Endothelial cell of umbilical vein (primary cell): ENCODE measurements at regions not wholly inside any gene's neighbourhood (a gene's known extent, or its start where the extent isn't known, plus 50 kb on each side); places are given as distances from the start of the nearest gene placed in this dataset.
"Not testable (repeated sequence)": the region's sequence is repeated elsewhere in the genome, so short reads cannot be mapped to it uniquely, and the experiment has no call there.

Experiments
- BruUV-seq: library from RNA; stranded (reverse); fragments of 400-500 nt; replicated peaks from 2 replicates; lab custom pipeline; 2021; lab: Mats Ljungman, UMichigan
- CTCF ChIA-PET: fragments of 300-600, 350-600 bp; sonication (Branson Sonifier 250); formaldehyde crosslinking; loops from one replicate; lab custom pipeline; 2021; ENCODE audit warnings: antibody characterized with exemption, inconsistent platforms; lab: Charles Lee
- POLR2A ChIA-PET: fragments of 300-600, 350-600 bp; sonication (Branson Sonifier 250); formaldehyde crosslinking; loops from one replicate; lab custom pipeline; 2021; ENCODE audit warnings: antibody characterized with exemption, inconsistent platforms; lab: Charles Lee
- DNase-seq: peaks from one replicate; pipeline ENCODE4 v3.0.0-alpha.2; 2011; ENCODE audit warnings: low read depth, low spot score
- FAIRE-seq: peaks from 2 replicates; lab custom pipeline; 2011; peaks lifted over from hg19 to GRCh38; lab: Jason Lieb, UNC
- H2AFZ ChIP-seq: 2 replicates; pipeline ENCODE4 v1.6.0; 2012; ENCODE audit warnings: low read depth, low read length, control low read depth, inconsistent platforms
- H3K27ac ChIP-seq: 2 replicates; pipeline ENCODE4 v1.5.1; 2011; ENCODE audit warnings: low read depth, mild to moderate bottlenecking, control low read depth, low read length, moderate library complexity; ENCODE audit not compliant: insufficient read depth
- H3K27me3 ChIP-seq, 2 experiments: 2 replicates each; pipeline versions ENCODE4 v1.6.0 to v1.6.1; 2011; ENCODE audit warnings: low read length in 2 of 2, mixed read lengths in 1 of 2; ENCODE audit not compliant: control insufficient read depth in 2 of 2, insufficient read depth in 2 of 2
- H3K36me3 ChIP-seq, 2 experiments: 2 replicates in 1 of 2; 3 replicates in 1 of 2; pipeline ENCODE4 v1.5.1; 2011; ENCODE audit warnings: low read length in 2 of 2, mild to moderate bottlenecking in 1 of 2, moderate library complexity in 1 of 2; ENCODE audit not compliant: control insufficient read depth in 2 of 2, insufficient read depth in 2 of 2; ENCODE audit errors: extremely low read depth in 1 of 2
- H3K4me1 ChIP-seq: 3 replicates; pipeline ENCODE4 v1.5.1; 2011; ENCODE audit warnings: mild to moderate bottlenecking, low read length; ENCODE audit not compliant: control insufficient read depth, insufficient read depth; ENCODE audit errors: extremely low read depth
- H3K4me2 ChIP-seq: 2 replicates; pipeline ENCODE4 v1.6.1; 2011; ENCODE audit warnings: low read length, control low read depth, mixed read lengths; ENCODE audit not compliant: insufficient read depth
- H3K4me3 ChIP-seq, 3 experiments: fragments of 200-600 bp in 1 of 3; sonication (generic), shearing (Covaris generic) in 1 of 3; replicated peaks in 1 of 3; 2 replicates each; pipeline ENCODE4 v1.5.1; 2011 to 2016; ENCODE audit warnings: control low read depth in 3 of 3, low read length in 3 of 3, mild to moderate bottlenecking in 2 of 3, inconsistent platforms in 1 of 3, low read depth in 1 of 3, moderate library complexity in 1 of 3; ENCODE audit not compliant: insufficient read depth in 1 of 3
- H3K79me2 ChIP-seq: 2 replicates; pipeline ENCODE4 v1.6.0; 2012; ENCODE audit warnings: low read length, inconsistent platforms; ENCODE audit not compliant: control insufficient read depth, insufficient read depth
- H3K9ac ChIP-seq: replicated peaks from 2 replicates; pipeline ENCODE3; 2011; ENCODE audit warnings: low read length, control low read depth; ENCODE audit not compliant: insufficient read depth; ENCODE audit errors: extremely low read depth
- H3K9me1 ChIP-seq: replicated peaks from 3 replicates; pipeline ENCODE4 v1.6.0; 2011; ENCODE audit warnings: mild to moderate bottlenecking, low read length; ENCODE audit not compliant: control insufficient read depth, insufficient read depth; ENCODE audit errors: extremely low read depth
- H3K9me3 ChIP-seq: replicated peaks from 2 replicates; pipeline ENCODE4 v1.5.1; 2012; ENCODE audit warnings: low read length, inconsistent platforms; ENCODE audit not compliant: control insufficient read depth, insufficient read depth
- H4K20me1 ChIP-seq: replicated peaks from 2 replicates; pipeline ENCODE3; 2011; ENCODE audit warnings: mild to moderate bottlenecking, low read length; ENCODE audit not compliant: control insufficient read depth, insufficient read depth; ENCODE audit errors: extremely low read depth
- CTCF ChIP-seq, 2 donors: IDR thresholded peaks; 1 replicate in 1 of 2; 2 replicates in 1 of 2; pipeline ENCODE4 v1.5.1; 2011; ENCODE audit warnings: low read length in 2 of 2, mild to moderate bottlenecking in 2 of 2, moderate library complexity in 2 of 2, control low read depth in 1 of 2, inconsistent platforms in 1 of 2, low read depth in 1 of 2; ENCODE audit not compliant: insufficient read depth in 1 of 2; ENCODE audit errors: extremely low read depth in 1 of 2
- EZH2 ChIP-seq: IDR thresholded peaks from 2 replicates; pipeline ENCODE4 v1.6.1; 2012; ENCODE audit warnings: borderline replicate concordance, low read depth, mild to moderate bottlenecking, moderate library complexity, low read length, inconsistent platforms; ENCODE audit not compliant: severe bottlenecking
- GATA2 ChIP-seq: IDR thresholded peaks from 2 replicates; pipeline ENCODE4 v1.7.0; 2011; ENCODE audit warnings: low read depth, mild to moderate bottlenecking, moderate library complexity, mixed read lengths, low read length; ENCODE audit not compliant: insufficient read length, insufficient read depth
- MAX ChIP-seq: IDR thresholded peaks from 2 replicates; pipeline ENCODE4 v1.6.1; 2011; ENCODE audit not compliant: insufficient read depth, insufficient read length
- POLR2A ChIP-seq: IDR thresholded peaks from 2 replicates; pipeline ENCODE4 v1.6.1; 2012; ENCODE audit warnings: low read depth, mild to moderate bottlenecking, control low read depth, low read length
- POLR2AphosphoS5 ChIP-seq: IDR thresholded peaks from 2 replicates; pipeline ENCODE4 v1.6.1; 2012; ENCODE audit warnings: low read depth, mild to moderate bottlenecking, control low read depth, low read length, moderate library complexity; ENCODE audit not compliant: insufficient read depth
- dilution Hi-C: fragments of 300-500 bp; cut with MboI; formaldehyde crosslinking; loops from one replicate; pipeline ENCODE4 v1.15.0; 2019; ENCODE audit warnings: low sequenced_read_pairs; ENCODE audit not compliant: extremely low pct_ligation_motif_present
- intact Hi-C: fragments of 100-400 bp; cut with micrococcal nuclease; formaldehyde crosslinking; loops from one replicate; pipeline ENCODE4 v1.10.0; 2022

- Histone ChIP-seq H3K36me3 (no peaks in the 10 kb centered on the region), H3K27ac (no peak overlapping the region), H3K9ac (no peak overlapping the region), H3K9me3 (no peaks in the 10 kb centered on the region), H3K9me1 (no peaks in the 10 kb centered on the region), H3K4me3 (no peak overlapping the region), H4K20me1 (no peaks in the 10 kb centered on the region), H3K79me2 (no peaks in the 10 kb centered on the region), H2AFZ (no peak overlapping the region), H3K4me1 (peaks cover 54% of the 10 kb centered on the region), H3K27me3 (no peaks in the 10 kb centered on the region), H3K4me2 (no peak overlapping the region)
- intact Hi-C loops (no loop called here), dilution Hi-C loops (no loop called here)
- no peak for TF ChIP-seq POLR2AphosphoS5
- no peak for TF ChIP-seq MAX
- no peak for TF ChIP-seq EZH2
- TF ChIP-seq POLR2A = no peak
- no peak for TF ChIP-seq GATA2
- TF ChIP-seq CTCF (IDR thresholded peaks at IDR 0.05; ENCODE audit: extremely low read depth in 1 of 2, insufficient read depth in 1 of 2, low read depth in 1 of 2, low read length in 2 of 2) = no peak
- BruUV-seq = no TSS peak
- ChIA-PET CTCF (interaction anchor here (1.3 to 1.5 kb wide), 2 partner anchors 61 to 310 kb away, joined by 3 read pairs; no protein-coding TSS in a partner anchor), POLR2A (no interaction called here)
- FAIRE-seq = no peak
- DNase-seq = no peak
Observed at GRCh38 chr6:30816791-30817739, 67.3 kb upstream of the DDR1 start.

GRCh38 chr6:30816296-30816695 is 68.0 kb upstream of the DDR1 start:
- H3K9me3 ChIP-seq, POLR2A ChIA-PET, H2AFZ ChIP-seq, DNase-seq, H3K79me2 ChIP-seq, H3K9me1 ChIP-seq, BruUV-seq, FAIRE-seq, H3K4me2 ChIP-seq, H3K27ac ChIP-seq, H3K4me3 ChIP-seq, H3K9ac ChIP-seq, H3K36me3 ChIP-seq, H3K27me3 ChIP-seq, intact Hi-C loops, dilution Hi-C loops, H4K20me1 ChIP-seq: not testable (repeated sequence)
- CTCF ChIA-PET = interaction anchor here (1.3 to 3.3 kb wide), 4 partner anchors 47 to 311 kb away, joined by 3 to 9 read pairs (median 4); no protein-coding TSS in a partner anchor
- H3K4me1 ChIP-seq = peaks cover 49% of the 10 kb centered on the region
